ENCODE measurements at regions not wholly inside any gene's neighbourhood (a gene's known extent, or its start where the extent isn't known, plus 50 kb on each side); places are given as distances from the start of the nearest gene placed in this dataset.

DNA sequence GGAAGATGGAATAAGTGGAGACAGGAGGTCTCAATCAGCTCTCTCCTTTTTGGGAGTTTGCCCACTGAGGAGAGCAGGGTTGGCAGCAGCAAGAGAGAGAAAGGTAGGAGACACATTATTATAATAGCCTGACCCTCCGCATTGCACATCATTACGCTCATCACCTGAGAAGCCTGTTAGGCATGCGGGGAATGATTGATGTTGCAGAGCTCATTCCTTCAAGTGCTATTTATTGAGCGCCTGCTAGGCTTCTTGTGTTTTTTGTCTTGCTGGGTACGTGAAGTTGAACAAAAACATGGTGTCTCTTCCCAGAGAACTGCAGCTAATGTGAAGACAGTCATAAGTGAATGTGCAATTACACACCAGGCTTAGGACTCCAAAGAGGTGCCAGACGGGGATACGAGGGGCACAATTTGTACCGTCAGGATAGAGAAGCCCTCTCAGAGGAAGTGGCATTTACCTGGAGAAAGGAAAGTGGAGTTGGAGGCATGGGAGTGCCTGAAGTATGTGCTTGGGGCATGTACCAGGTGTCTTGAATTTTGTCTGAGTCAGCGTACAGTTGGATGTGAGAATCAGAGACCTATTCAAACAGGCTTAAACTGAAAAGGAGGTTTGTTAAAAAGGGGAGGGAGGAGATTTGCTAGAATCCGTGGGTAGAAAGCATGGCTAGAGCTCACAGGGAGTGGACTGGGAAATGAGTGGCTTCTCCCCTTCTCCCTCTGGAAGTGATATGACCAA lies 90.2 kb upstream of the SOD3 start:
- H3K9me3 ChIP-seq (ENCODE audit: control insufficient read depth, low read depth, low read length) = no peaks in the 10 kb centered on the region
- Mint-ChIP-seq H3K4me1 (peaks cover 9 to 10% of the 10 kb centered on the region in 2 experiments), H3K27me3 (ENCODE audit: low read depth) (no peaks in the 10 kb centered on the region; the same call in 1 of the 2 replicates), H3K4me3 (no peak overlapping the region), H3K27ac (no peak overlapping the region), H3K36me3 (ENCODE audit: insufficient read depth in 1 of 3, low read depth in 3 of 3) (no peaks in the 10 kb centered on the region; a peak in 1 of 7 replicates), H3K9me3 (peaks cover 0 to 9% of the 10 kb centered on the region in 2 experiments; a peak in 3 of 5 replicates)
- no peak for DNase-seq
- no peak overlapping the region for H3K14ac ChIP-seq (ENCODE audit: insufficient read depth, low read length)
- no peak overlapping the region for H3K4me2 ChIP-seq (ENCODE audit: insufficient read depth, insufficient read length, low read length)
- no peaks in the 10 kb centered on the region for H3K4me1 ChIP-seq (ENCODE audit: insufficient read depth, low read length)
- WGBS (ENCODE audit: extremely low coverage, insufficient read length, low lambda C conversion rate) = no CpG with 5 or more reads among the region's 10 CpGs
- no peak for TF ChIP-seq CTCF (conservative IDR thresholded peaks at IDR 0.05)
- H2BK5ac ChIP-seq (ENCODE audit: insufficient read length, low read length) = no peak overlapping the region
- H3K9ac ChIP-seq (ENCODE audit: extremely low read depth, insufficient read length, low read length) = no peak overlapping the region
- H2AFZ ChIP-seq (ENCODE audit: low read length) = no peak overlapping the region
- H2BK120ac ChIP-seq (ENCODE audit: low read depth, low read length, poor library complexity, severe bottlenecking) = no peak overlapping the region
- H2BK15ac ChIP-seq (ENCODE audit: low read depth, low read length) = no peak overlapping the region
- H4K20me1 ChIP-seq (ENCODE audit: control insufficient read depth, insufficient read depth, insufficient read length) = no peaks in the 10 kb centered on the region
- no peak overlapping the region for H2BK20ac ChIP-seq (ENCODE audit: low read depth, low read length, poor library complexity, severe bottlenecking)
- no peak overlapping the region for H4K91ac ChIP-seq (ENCODE audit: insufficient read length, low read depth, low read length)
- H3K23ac ChIP-seq (ENCODE audit: insufficient read length, low read depth, low read length) = no peak overlapping the region
- H3K4ac ChIP-seq (ENCODE audit: low read depth, low read length) = no peak overlapping the region
- H3K27ac ChIP-seq (ENCODE audit: insufficient read length, low read depth, low read length) = no peak overlapping the region
- H2BK12ac ChIP-seq (ENCODE audit: insufficient read length, low read depth, low read length) = no peak overlapping the region
- H3K23me2 ChIP-seq (ENCODE audit: insufficient read length, low read depth, low read length, poor library complexity, severe bottlenecking) = no peaks in the 10 kb centered on the region
- H3T11ph ChIP-seq (ENCODE audit: low read length) = no peak overlapping the region
- H3K56ac ChIP-seq (ENCODE audit: insufficient read length, low read depth, low read length) = no peak overlapping the region
- H3K27me3 ChIP-seq (ENCODE audit: insufficient read depth, low read length) = no peaks in the 10 kb centered on the region; the same call in 1 of the 2 replicates
- no peak overlapping the region for H4K5ac ChIP-seq (ENCODE audit: insufficient read length, low read depth, low read length)
- H3K79me1 ChIP-seq (ENCODE audit: insufficient read depth, low read depth, low read length, poor library complexity, severe bottlenecking) = no peaks in the 10 kb centered on the region
- no peak overlapping the region for H3K18ac ChIP-seq (ENCODE audit: insufficient read length, low read depth, low read length)
- no peak overlapping the region for H2AK5ac ChIP-seq (ENCODE audit: insufficient read length, low read length)
- H3K79me2 ChIP-seq (ENCODE audit: insufficient read depth, low read length) = no peaks in the 10 kb centered on the region
- no peak overlapping the region for H4K8ac ChIP-seq (replicated peaks; ENCODE audit: insufficient read length, low read depth, low read length)

Measured in H9 (cell line).